HG03457 (cell line): ENCODE measurements at regions not wholly inside any gene's neighbourhood (a gene's known extent, or its start where the extent isn't known, plus 50 kb on each side); places are given as distances from the start of the nearest gene placed in this dataset.

Experiments used
- ATAC-seq: cut with Tn5 transposase; IDR thresholded peaks from one replicate; pipeline ENCODE4 v1.9.1; 2021; ENCODE audit warnings: moderate number of reproducible peaks; ENCODE audit not compliant: unreplicated experiment

DNA sequence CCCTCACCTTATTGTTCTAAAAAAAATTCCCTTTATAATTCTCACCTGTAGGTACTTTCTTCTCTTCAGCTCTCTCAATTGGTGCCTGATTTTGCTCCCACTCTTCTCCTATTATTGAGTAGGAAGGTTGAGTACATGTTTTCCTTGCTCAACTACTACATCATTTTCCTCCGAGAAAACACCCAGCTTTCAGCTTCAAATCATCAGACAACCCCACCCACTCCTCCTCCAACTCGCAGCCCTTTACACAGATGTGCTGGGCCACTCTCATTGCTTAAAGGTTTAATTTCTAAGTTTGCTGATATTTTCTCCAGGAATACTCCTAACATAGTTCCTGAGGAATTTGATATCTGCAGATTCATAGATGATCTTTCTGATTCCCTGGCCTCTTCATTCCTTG is 734.4 kb upstream of the ZEB2 start:
- ATAC-seq: no peak

DNA sequence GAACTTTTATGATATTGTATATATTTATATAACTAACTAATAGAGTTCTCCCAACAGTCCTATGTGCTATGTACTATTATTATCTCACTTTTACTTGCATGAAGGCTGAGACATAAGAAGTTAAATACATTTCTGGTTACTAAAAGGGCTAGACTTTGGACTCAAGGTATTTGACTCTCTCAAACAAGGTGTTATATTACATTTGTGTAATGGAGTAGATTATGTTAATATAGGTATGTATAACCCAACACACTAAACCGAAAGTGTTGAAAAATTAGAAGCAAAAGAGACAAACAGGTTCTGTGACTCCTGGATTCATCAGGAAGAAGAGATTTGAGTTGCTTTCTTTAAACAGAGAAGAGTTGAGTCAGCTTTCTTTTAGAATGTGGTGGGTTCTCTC is 733.6 kb upstream of the ZEB2 start:
- ATAC-seq: no peak

DNA sequence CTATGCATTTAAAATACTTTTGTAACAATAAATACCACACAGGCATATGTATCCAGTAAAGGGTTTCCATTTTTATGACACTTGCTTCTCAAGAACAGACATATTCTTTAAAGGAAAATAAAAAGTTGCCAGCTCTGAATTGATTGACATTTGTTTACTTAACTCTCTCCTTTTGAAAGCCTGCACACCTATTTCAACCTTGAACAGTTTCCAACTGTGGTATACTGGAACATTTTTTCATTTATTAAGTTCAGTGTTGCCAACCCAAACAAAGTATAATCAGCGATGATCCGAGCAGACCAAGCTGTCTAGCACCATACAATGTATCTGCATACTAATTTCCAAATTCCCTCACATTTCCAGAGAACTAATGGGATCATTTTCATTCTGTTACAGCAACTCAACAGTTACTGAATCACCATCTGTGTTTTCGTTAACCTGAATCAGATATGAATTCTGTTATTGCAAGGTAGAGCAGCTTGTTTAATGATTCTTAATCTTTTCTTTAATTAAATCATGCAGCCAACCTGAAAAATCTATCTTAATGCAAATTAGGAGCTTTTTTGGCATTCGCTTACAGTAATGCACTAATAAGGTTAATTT is 725.5 kb upstream of the ZEB2 start:
- ATAC-seq: no peak

DNA sequence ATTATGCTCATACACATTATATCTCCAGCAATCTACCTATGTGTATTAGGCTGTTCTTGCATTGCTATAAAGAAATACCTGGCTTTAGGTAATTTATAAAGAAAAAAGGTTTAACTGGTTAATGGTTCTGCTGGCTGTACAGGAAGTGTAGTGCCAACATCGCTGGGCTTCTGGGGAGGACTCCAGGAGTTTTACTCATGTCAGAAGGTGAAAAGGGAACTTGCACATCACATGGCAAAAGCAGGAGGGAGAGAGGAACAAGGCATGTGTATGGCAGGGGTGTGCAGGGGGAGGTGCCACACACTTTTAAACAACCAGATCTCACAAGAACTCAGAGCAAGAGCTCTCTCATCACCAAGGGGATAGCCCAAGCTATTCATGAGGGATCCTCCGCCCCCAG is 715.4 kb upstream of the ZEB2 start:
- ATAC-seq: no peak

DNA sequence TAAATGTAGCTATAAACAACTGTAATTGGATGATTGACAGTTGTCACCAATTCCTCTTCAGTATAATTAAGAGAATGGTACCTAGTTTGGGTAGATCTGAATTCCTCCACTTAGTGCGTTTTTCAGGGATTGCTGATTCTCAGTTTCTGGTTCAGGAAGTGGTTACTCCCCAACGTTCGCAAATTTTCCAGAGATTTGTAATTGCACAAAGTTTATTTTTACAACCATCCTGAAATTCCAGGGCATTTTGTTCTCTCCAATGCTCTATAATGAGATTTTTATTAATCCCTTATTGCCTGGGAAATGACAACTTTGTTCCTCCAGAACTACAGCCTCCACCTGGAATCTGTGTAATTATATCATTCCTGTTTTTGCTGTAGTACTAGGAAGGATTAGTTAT is 710.6 kb upstream of the ZEB2 start:
- no peak for ATAC-seq

DNA sequence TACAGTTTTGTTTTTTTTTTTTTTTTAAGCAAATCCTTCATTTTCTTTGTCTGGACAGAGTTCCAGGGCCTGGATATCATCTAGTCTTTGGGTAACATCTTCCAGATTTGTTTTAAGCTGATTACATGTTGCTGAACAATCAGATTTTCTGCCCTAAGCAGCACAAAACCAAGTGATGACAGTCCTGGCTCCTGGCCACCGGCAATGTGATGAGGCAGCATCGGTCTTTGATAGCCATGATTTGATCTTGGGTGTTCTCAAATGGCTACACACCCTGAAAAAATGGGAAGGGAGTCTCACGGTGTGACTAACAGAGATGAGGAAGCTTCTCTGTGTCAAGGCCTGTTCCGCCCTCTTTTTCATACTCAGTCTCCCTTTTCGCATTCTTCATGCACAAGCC is 708.6 kb upstream of the ZEB2 start:
- no peak for ATAC-seq

DNA sequence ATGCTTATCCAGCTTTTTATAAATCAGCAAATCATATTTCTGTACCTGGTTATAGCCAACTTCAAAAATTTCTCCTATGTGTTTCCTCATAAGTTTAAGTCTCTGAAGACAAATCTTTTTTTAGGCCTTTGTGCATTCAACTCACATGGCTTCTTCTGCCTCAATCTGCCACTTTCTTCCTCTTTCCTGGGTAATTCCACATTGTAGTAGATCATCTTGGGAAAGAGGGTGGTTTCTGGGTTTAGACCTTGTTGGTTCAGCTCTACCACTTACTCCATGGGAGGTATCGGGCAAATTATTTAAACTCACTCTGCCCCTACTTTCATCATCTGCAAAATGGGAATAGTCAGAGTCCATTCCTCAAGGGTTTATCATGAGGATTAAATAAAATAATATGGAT is 707.0 kb upstream of the ZEB2 start:
- no peak for ATAC-seq

DNA sequence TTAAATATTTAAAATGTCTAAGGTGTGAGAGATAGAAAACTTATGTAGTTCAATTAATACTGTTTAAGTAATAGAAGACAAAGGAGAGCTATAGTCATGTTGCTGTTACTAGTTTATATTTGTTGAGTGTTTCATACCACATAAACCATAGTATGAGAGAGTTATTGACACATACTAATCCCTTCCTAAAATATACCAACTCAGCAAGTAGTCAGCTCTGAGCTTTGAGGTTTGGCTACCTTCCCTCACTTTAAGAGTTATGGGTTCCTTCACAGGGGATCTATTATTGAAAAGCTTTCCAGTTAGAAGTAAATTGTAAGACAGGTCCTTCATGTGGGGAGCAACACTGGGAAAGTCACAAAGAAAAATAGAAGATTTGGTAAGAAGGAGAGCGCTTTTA is 701.6 kb upstream of the ZEB2 start:
- ATAC-seq: no peak

DNA sequence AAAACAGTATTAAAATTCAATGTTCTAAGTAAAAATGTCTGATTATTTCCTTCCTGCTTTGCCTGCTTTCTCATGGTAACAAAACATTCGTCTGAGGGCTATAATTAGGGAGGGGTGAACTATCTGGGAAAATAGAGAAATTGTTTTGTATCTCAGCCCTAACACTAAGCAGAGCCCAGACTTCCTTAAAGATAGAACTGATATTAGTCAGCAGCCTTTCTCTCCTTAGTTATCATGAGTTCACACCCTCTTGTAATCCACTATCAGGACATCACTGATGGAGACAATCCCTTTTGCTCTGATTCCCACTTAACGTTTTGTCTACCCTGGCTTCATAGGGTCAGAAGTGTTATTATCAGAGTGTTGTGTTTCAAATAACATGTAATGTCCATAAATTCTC is 701.1 kb upstream of the ZEB2 start:
- no peak for ATAC-seq

DNA sequence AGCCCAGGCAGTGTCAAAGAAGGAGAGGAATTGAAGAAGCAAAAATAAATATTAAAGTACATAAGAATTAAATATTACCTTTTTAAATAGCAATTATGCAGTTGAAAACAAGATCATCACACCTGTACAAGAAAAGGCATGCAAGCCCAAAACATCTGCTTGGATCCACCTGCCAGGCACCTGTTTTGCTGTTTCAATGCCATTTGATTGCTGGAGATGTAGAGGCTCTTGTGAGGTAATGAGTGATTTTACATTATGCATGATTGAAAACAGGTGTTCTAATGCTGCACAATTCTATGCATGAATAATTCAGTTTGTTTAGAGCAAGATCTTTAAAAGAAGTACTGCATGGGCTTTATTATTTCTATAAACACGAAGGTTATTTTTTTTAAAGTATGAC is 700.6 kb upstream of the ZEB2 start:
- no peak for ATAC-seq

DNA sequence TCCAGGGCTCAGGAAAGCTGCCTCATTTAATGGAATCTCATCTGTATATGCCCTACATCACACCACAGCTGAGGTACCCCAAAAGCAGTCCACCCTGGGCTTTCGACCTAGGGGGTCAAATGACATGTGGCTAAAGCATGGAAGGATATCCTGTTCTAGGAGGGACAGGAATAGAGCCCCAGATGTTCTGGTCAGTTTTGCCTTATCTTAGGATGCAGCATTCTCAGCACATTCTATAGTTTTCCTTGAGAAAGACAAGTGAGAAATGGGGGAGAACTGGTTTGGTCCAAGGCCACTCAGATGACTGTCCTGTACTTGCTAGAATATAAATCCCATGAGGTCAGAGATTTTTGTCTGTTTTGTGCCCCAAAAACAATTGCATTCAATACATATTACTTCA is 688.0 kb upstream of the ZEB2 start:
- no peak for ATAC-seq

DNA sequence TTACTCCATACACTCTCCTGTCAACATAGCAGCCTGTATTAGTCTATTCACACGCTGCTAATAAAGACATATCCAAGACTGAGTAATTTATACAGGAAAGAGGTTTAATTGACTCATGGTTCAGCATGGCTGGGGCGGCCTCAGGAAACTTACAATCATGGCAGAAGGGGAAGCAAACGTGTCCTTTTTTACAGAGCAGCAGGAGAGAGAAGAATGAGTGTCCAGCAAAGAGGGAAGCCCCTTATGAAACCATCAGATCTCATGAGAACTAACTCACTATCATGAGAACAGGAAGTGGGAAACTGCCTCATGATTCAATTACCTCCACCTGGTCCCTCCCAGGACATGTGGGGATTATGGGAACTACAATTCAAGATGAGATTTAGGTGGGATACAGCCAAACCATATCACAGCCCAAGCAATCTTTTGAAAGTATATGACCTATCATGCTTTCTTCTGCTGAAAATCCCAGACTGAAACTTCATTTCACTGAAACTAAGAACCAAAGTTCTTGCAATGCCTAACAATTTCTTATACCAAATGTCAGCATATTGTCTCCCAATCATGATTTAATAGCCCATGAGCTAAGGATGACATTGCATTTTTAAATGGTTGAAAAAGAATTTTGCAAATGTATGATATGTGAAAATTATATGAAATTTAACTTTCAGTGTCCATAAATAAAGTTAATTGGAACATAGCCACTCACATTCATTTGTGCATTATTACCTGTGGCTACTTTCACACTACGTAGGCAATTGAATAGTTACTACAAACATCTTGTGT is 686.8 kb upstream of the ZEB2 start:
- ATAC-seq: no peak

DNA sequence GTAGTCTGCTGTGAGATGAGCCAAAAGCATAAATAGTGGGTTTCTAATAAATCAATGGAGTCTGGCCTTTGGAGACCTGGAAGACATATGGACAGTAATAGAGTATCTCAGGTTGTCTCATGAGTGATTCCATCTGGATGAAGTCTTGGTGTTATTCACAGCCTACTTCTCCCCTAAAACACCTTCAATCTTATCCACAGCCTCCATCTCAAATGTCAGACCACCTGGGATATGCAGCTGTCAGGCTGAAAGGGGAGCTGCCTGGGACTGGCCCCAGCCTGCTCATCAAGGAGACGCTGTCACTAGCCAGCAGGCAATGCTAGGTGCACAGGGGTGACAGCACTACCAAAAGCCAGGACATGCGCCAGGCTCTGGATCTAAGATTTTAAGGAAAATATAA is 684.0 kb upstream of the ZEB2 start:
- ATAC-seq: no peak

DNA sequence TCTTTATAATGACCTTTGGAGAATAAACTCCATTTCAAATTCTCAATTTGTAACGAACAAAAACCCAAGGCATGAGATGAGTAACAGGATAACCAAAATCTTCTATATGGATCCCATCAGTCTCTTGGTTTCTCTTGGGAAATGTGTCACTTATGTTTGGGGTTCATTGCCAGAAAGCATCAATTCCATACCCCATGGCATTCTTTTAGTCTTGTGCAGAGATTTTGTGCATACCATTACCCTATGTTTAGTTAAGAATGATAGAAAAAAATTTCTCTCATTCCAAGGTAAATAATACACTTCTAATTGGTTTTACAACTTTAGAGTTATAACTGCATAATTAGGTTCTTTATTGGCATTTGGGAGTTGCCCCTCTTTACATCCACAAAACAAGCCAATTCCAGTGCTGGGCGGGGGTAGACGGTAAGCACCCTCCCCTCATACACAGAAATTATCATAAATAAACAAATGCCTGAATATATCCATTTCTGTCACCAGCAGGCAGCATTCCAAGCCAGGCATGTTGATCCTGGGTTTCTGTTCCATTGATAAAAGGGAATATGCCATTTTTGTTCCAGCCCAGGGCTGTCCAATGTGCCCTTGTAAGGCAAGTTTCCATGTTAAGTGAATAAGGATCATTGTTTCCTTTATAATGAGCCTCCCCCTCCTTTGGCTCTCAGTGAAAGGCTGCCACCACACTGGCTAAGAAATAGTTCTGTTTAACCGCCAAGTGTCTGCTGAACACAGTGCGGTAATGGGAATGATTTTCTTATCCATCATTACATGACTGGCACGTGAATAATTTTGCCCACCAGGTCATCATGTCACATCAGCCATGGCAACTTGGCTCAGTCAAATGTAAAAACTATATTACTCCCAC is 680.1 kb upstream of the ZEB2 start:
- ATAC-seq: no peak

DNA sequence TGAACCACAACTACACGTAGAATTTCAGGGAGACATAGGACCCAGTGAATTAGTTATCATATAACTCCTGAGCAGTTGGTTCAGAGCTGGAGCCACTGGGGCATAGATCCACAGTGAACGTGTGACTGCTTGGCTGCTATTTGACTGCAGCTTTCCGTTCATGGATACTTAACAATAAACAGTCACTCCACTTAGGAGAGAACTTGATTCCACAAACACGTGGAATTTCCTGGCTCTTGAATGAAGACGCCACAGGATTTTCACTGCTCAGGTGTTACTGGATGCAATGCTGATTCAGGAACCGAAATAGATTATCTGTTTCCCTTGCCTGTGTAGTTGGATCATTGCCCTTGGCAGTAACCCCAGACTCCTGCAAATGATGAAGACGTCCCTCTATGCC is 679.1 kb upstream of the ZEB2 start:
- ATAC-seq: no peak

DNA sequence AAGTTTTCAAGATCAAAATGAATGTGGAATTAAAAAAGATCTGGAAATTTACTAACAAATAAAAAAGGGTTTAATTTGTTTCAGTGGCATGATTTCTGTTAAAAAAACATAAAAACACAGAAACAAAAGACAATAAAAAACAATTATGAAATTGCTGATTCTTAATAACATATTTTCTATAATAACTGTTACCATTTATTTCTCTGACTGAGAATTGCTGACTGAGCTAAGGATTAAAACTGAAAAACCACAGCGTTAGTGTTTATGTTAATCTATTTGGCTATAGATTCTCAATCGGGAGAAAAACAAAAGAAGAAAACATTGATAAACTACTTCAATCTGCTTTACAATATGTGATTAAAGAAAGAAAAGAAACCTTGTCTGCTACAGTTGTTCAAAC is 678.6 kb upstream of the ZEB2 start:
- ATAC-seq: no peak

DNA sequence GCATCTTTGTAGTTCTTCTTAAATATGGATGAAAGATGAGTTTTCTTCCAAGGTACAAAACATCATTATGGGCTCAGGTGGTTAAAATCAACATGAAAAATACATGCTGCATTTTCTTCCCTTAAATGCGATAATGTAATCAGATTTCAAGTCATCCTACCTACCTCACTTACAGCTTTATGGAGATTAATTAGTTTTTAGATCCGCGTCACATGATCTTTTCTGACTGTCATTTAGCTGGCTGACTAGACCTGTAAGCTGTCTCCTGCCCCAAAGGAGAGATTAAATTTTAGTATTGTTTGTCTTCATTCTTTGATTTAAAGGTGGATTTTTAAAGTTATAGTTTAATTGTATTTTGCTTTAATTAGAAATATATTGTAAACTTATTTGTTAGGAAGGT is 678.0 kb upstream of the ZEB2 start:
- ATAC-seq: no peak

DNA sequence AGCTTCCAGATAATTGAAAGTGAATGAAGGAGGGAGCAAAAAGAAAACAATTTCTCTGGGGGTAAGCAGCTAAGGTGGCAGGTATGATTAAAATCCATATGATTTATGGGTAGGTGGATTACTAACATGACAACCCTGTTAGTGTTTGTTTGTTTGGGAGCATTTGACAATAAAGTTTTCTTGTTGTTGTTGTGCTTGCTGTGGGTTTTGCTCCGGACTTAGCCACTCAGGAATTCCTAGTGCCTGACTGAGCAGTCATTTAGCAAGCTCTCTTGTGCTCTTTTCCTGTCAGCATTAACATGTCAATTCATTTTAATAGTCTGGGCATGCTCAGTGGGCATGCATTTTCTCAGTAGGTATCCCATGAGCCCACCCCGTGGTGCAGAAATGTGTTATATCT is 674.8 kb upstream of the ZEB2 start:
- ATAC-seq: no peak

DNA sequence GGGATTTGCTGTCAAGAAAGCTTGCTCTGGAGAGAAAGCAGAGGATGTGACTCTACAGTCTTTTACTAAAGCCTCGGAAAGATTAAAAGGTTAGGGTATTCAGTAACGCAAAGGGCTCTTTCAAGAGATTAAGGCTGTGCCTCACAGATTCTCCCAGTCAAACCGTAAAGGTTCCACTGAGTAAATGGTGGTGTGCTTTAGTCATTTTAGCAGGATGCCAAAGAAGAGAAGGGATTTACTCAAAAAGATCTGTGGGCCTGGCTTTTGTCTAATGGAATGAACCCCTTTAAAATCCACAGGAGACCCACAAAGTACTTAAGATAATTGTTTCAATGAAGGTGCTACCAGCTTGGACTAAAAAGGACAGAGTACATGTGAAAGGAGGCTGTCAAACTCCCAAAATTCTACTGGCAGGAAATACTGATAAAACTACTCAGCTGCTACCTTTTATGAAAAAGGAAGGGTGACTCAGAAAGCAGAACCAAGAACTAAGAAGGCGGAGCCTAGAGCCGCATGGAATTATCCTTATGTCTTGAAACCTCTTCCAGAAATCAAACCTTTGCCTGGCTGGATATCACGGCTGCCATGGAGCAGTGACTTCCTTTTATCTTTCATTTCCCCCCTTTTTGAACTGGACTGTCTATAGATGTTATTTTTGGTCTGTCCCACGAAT is 670.2 kb upstream of the ZEB2 start:
- ATAC-seq: no peak

DNA sequence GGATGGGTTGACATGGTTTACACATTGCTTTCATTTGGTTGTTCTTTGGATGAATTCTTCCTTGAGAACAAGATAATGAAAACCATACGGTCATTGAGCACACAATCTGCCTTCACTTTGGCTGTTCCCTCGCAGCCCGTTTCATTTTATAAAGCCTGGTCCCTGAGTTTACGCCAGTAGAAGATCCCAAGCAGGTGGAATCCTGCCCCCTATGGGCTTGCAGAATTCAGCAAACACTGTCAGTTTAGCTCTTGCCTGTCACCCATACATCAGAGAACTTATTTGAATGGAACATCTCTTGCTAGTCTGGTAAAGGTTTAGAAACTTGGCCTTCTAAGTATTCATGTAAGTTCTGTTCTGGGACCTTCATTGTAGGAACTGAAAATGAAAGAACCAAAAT is 666.4 kb upstream of the ZEB2 start:
- ATAC-seq: no peak

DNA sequence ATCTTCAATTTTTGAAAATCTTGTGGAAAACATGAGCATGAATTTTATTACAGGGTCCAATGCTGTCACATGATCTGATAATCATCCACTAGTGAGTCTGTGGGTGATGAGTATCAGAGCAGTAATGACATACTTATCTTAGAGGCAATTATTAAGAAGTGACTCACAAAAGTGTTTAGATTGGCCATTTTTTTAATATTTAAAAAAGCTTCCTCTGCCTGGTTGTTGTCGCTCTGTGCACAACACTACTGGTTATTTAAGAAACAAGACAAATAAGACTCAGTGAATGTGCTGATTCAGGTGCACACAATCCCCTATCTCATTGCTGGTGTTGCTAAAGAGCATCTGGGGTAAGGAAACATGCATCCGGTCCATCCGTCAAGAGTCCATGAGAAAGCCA is 665.8 kb upstream of the ZEB2 start:
- ATAC-seq: no peak
